ENCODE measurements at regions not wholly inside any gene's neighbourhood (a gene's known extent, or its start where the extent isn't known, plus 50 kb on each side); places are given as distances from the start of the nearest gene placed in this dataset.

DNA sequence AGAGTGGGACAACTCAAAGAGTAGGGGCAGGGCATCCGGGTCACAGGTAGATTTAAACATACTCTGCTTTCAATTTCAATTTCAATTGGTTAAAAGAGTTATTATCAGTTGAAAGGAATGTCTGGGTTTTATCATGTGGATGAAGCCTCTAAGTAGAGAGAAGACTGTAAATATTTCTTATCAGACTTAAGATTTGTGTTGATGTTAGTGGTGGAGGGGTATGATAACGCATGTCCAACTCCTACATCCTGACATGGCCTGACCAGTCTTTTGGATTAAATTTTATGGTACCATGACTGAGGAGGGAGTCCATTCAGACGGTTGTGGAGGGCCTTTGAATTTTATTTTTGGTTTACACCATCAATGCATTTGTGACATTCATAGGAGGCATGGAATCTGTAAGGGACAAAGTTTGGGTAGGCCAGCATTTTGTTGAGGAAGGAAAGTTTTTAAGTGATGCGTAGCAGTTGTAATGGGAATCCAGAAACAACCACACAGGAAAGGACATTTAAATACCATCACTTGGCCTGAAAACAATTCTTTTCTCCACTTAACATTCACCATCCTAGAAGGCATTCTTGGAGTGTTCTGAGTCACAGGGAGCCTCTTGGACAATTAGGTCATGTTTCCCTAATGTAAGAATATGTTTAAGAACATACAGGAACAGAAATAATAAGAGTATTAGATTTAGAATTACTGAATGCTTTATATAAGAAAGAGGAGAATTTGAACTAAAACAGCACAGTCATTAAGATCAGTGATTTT, 371.9 kb downstream of the ATP23 start:
- no peak for TF ChIP-seq FOXA2 (IDR thresholded peaks at IDR 0.05)
- TF ChIP-seq, protein P1, sequence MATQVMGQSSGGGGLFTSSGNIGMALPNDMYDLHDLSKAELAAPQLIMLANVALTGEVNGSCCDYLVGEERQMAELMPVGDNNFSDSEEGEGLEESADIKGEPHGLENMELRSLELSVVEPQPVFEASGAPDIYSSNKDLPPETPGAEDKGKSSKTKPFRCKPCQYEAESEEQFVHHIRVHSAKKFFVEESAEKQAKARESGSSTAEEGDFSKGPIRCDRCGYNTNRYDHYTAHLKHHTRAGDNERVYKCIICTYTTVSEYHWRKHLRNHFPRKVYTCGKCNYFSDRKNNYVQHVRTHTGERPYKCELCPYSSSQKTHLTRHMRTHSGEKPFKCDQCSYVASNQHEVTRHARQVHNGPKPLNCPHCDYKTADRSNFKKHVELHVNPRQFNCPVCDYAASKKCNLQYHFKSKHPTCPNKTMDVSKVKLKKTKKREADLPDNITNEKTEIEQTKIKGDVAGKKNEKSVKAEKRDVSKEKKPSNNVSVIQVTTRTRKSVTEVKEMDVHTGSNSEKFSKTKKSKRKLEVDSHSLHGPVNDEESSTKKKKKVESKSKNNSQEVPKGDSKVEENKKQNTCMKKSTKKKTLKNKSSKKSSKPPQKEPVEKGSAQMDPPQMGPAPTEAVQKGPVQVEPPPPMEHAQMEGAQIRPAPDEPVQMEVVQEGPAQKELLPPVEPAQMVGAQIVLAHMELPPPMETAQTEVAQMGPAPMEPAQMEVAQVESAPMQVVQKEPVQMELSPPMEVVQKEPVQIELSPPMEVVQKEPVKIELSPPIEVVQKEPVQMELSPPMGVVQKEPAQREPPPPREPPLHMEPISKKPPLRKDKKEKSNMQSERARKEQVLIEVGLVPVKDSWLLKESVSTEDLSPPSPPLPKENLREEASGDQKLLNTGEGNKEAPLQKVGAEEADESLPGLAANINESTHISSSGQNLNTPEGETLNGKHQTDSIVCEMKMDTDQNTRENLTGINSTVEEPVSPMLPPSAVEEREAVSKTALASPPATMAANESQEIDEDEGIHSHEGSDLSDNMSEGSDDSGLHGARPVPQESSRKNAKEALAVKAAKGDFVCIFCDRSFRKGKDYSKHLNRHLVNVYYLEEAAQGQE (IDR thresholded peaks at IDR 0.05): no peak
- TF ChIP-seq, protein P2, sequence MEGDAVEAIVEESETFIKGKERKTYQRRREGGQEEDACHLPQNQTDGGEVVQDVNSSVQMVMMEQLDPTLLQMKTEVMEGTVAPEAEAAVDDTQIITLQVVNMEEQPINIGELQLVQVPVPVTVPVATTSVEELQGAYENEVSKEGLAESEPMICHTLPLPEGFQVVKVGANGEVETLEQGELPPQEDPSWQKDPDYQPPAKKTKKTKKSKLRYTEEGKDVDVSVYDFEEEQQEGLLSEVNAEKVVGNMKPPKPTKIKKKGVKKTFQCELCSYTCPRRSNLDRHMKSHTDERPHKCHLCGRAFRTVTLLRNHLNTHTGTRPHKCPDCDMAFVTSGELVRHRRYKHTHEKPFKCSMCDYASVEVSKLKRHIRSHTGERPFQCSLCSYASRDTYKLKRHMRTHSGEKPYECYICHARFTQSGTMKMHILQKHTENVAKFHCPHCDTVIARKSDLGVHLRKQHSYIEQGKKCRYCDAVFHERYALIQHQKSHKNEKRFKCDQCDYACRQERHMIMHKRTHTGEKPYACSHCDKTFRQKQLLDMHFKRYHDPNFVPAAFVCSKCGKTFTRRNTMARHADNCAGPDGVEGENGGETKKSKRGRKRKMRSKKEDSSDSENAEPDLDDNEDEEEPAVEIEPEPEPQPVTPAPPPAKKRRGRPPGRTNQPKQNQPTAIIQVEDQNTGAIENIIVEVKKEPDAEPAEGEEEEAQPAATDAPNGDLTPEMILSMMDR (IDR thresholded peaks at IDR 0.05; ENCODE audit: low read depth, low read length, missing input control): no peak
- no peak for TF ChIP-seq TAF1 (conservative IDR thresholded peaks at IDR 0.05)
- TF ChIP-seq, protein P3, sequence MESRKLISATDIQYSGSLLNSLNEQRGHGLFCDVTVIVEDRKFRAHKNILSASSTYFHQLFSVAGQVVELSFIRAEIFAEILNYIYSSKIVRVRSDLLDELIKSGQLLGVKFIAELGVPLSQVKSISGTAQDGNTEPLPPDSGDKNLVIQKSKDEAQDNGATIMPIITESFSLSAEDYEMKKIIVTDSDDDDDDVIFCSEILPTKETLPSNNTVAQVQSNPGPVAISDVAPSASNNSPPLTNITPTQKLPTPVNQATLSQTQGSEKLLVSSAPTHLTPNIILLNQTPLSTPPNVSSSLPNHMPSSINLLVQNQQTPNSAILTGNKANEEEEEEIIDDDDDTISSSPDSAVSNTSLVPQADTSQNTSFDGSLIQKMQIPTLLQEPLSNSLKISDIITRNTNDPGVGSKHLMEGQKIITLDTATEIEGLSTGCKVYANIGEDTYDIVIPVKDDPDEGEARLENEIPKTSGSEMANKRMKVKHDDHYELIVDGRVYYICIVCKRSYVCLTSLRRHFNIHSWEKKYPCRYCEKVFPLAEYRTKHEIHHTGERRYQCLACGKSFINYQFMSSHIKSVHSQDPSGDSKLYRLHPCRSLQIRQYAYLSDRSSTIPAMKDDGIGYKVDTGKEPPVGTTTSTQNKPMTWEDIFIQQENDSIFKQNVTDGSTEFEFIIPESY (IDR thresholded peaks at IDR 0.05): no peak
- no peak for TF ChIP-seq SP1 (IDR thresholded peaks at IDR 0.05)
- TF ChIP-seq NR2F2 (IDR thresholded peaks at IDR 0.05): no peak
- no peak for TF ChIP-seq YY1 (IDR thresholded peaks at IDR 0.05)
- no peak for TF ChIP-seq HNF4G (IDR thresholded peaks at IDR 0.05)
- no peak for TF ChIP-seq EGR1 (IDR thresholded peaks at IDR 0.05; ENCODE audit: low read depth in 2 of 2)
- no peak for TF ChIP-seq HNF4A (conservative IDR thresholded peaks at IDR 0.05)

DNA sequence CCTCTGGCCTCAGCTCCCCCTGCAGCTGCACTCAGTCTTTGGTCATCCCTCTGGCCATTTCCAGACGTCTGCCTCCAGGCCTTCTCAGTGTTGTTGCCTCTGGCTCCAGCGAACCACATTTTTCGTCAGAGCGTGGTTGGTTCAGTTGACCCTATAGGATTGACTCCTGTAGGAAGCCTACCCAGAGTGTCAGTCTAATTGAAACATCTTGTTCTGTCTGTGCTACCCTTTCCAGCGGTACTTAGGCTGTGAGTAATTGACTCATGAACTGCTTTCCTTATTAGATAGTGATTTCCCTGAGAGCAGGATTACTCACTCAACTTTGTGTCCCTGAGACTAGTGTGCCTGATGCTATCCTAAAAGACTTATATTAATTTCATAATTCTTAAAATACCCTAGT, 373.2 kb downstream of the ATP23 start:
- peaks cover 0 to 2% (median 0%) of the 10 kb centered on the region in 4 donors for H3K27me3 ChIP-seq (ENCODE audit: control insufficient read depth in 4 of 4, insufficient read depth in 4 of 4, low read length in 3 of 4)
- no peaks in the 10 kb centered on the region for H3K4me1 ChIP-seq (ENCODE audit: control insufficient read depth in 4 of 4, insufficient read depth in 4 of 4, low read length in 3 of 4)
- H3K9ac ChIP-seq (ENCODE audit: low read depth in 1 of 2, low read length in 2 of 2): no peak overlapping the region
- H3K4me3 ChIP-seq (ENCODE audit: low read depth in 1 of 3, low read length in 3 of 3): no peak overlapping the region
- no peak overlapping the region for H3K27ac ChIP-seq (ENCODE audit: low read depth in 1 of 2, low read length in 2 of 2)
- 85% methylated on average over 5 of the region's 5 CpGs for WGBS
- DNase-seq (ENCODE audit: low spot score): no peak
- peaks cover 0 to 1% (median 0%) of the 10 kb centered on the region in 4 donors for H3K9me3 ChIP-seq (ENCODE audit: control insufficient read depth in 4 of 4, low read length in 3 of 4)
- no peaks in the 10 kb centered on the region for H3K36me3 ChIP-seq (ENCODE audit: control insufficient read depth in 4 of 4, insufficient read depth in 3 of 4, low read depth in 1 of 4, low read length in 3 of 4)
- no peak for TF ChIP-seq RAD21 (IDR thresholded peaks at IDR 0.05)
- no peak for TF ChIP-seq NR2F2 (IDR thresholded peaks at IDR 0.05)
- TF ChIP-seq TAF1 (conservative IDR thresholded peaks at IDR 0.05): no peak

More for the DNA sequence above, 371.9 kb downstream of the ATP23 start:
- Histone ChIP-seq H3K27me3 (ENCODE audit: control insufficient read depth in 4 of 4, insufficient read depth in 4 of 4, low read length in 3 of 4) (peaks cover 0 to 2% (median 0%) of the 10 kb centered on the region in 4 donors), H3K36me3 (ENCODE audit: control insufficient read depth in 4 of 4, insufficient read depth in 3 of 4, low read depth in 1 of 4, low read length in 3 of 4) (no peaks in the 10 kb centered on the region), H3K4me1 (ENCODE audit: control insufficient read depth in 4 of 4, insufficient read depth in 4 of 4, low read length in 3 of 4) (no peaks in the 10 kb centered on the region), H3K9me3 (ENCODE audit: control insufficient read depth in 4 of 4, low read length in 3 of 4) (no peaks in the 10 kb centered on the region), H3K27ac (ENCODE audit: low read depth in 1 of 2, low read length in 2 of 2) (no peak overlapping the region), H3K4me3 (ENCODE audit: low read depth in 1 of 3, low read length in 3 of 3) (no peak overlapping the region), H3K9ac (ENCODE audit: low read depth in 1 of 2, low read length in 2 of 2) (no peak overlapping the region)
- DNase-seq (ENCODE audit: low spot score): no peak
- WGBS: 84% methylated on average over 4 of the region's 4 CpGs

Data from liver (tissue), 8 donors.